Activated T-cell treated with anti-CD3 and anti-CD28 coated beads, Interleukin-2, amount 50 U/mL, for 4 hours (primary cell): ENCODE measurements at regions not wholly inside any gene's neighbourhood (a gene's known extent, or its start where the extent isn't known, plus 50 kb on each side); places are given as distances from the start of the nearest gene placed in this dataset.

Source experiments
- ATAC-seq, 2 donors: fragments of 200-7000 bp; cut with Tn5 transposase; one replicate each; pipeline ENCODE4 v1.10.0; 2021
- DNase-seq: peaks from one replicate; pipeline ENCODE4 v3.0.0-alpha.2; 2020
- H3K27me3 Mint-ChIP-seq: one replicate; pipeline ENCODE4 v1.8.0; 2021; ENCODE audit warnings: low read depth, mixed read lengths
- H3K36me3 Mint-ChIP-seq: one replicate; pipeline ENCODE4 v1.8.0; 2022; ENCODE audit warnings: mixed read lengths; ENCODE audit not compliant: insufficient read depth
- H3K4me1 Mint-ChIP-seq: one replicate; pipeline ENCODE4 v1.8.0; 2021; ENCODE audit warnings: low read depth, mixed read lengths
- H3K4me3 Mint-ChIP-seq: one replicate; pipeline ENCODE4 v1.8.0; 2021; ENCODE audit warnings: mild to moderate bottlenecking, moderate library complexity, mixed read lengths
- H3K9me3 Mint-ChIP-seq: one replicate; pipeline ENCODE4 v1.8.0; 2021; ENCODE audit warnings: mixed read lengths

GRCh38 chr1:80769208-80769750, 1031.5 kb upstream of the ADGRL2 start:
- no peaks in the 10 kb centered on the region for H3K27me3 Mint-ChIP-seq
- H3K4me1 Mint-ChIP-seq = no peaks in the 10 kb centered on the region
- no peaks in the 10 kb centered on the region for H3K36me3 Mint-ChIP-seq
- H3K9me3 Mint-ChIP-seq = no peaks in the 10 kb centered on the region
- H3K4me3 Mint-ChIP-seq = no peak overlapping the region
- no peak for ATAC-seq
- no peak for DNase-seq

DNA sequence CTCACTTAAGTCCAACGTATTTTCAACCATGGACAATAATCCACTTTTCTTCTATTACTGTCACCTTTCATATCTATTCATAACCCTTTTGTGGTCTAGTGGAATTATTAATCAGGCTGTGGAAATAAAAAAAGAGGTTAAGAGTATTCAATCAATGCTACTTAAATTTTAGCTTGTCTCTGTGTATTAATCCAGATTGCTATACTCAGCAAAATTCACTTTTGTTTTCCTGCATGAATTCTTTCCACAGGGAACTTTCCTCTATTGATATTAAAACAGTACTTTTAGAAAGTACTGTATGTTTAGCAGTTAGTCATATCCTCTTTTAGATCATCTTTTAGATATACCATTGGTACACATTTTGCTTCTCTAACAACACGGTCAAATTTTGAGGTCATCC, 1033.0 kb upstream of the ADGRL2 start:
- Mint-ChIP-seq H3K27me3 (no peaks in the 10 kb centered on the region), H3K36me3 (no peaks in the 10 kb centered on the region), H3K9me3 (no peaks in the 10 kb centered on the region), H3K4me1 (no peaks in the 10 kb centered on the region), H3K4me3 (no peak overlapping the region)
- DNase-seq = no peak
- no peak for ATAC-seq

DNA sequence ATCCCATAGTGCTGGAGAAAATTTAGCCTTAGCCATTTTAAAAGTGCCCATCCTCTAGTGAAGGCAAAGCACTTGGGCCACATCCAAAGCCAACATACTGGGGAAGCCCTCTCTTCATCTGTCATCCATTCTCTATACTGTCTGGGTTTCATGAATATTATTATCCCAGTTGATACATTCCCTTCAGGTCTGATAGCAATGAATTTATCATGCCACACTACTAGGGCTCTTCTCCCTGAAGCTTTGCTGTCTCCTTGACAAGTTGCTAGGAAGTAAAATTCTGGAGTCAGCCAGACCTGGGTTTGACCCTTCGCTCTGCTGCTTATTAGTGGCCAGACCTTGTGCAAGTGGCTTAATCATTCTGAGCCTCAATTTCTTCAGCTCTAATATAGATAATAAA, 1041.4 kb upstream of the ADGRL2 start:
- Mint-ChIP-seq H3K27me3 (no peaks in the 10 kb centered on the region), H3K4me1 (no peaks in the 10 kb centered on the region), H3K4me3 (no peak overlapping the region), H3K36me3 (no peaks in the 10 kb centered on the region), H3K9me3 (peaks cover 12% of the 10 kb centered on the region)
- no peak for DNase-seq
- no peak for ATAC-seq

GRCh38 chr1:80755944-80756343, 1044.8 kb upstream of the ADGRL2 start:
- ATAC-seq (no peak), DNase-seq (no peak)
- Mint-ChIP-seq H3K4me1 (no peaks in the 10 kb centered on the region), H3K4me3 (no peak overlapping the region), H3K9me3 (peaks cover 24% of the 10 kb centered on the region), H3K27me3 (no peaks in the 10 kb centered on the region), H3K36me3 (no peaks in the 10 kb centered on the region)

- DNase-seq (no peak), ATAC-seq (no peak)
- no peaks in the 10 kb centered on the region for H3K4me1 Mint-ChIP-seq
Measured at GRCh38 chr1:80751204-80751603, 1049.5 kb upstream of the ADGRL2 start.

GRCh38 chr1:80731241-80731894, 1069.4 kb upstream of the ADGRL2 start:
- Mint-ChIP-seq H3K4me3 (no peak overlapping the region), H3K27me3 (no peaks in the 10 kb centered on the region), H3K36me3 (no peaks in the 10 kb centered on the region), H3K4me1 (no peaks in the 10 kb centered on the region), H3K9me3 (peaks cover 13% of the 10 kb centered on the region)
- ATAC-seq (no peak), DNase-seq (no peak)

More at GRCh38 chr1:80751204-80751603, 1049.5 kb upstream of the ADGRL2 start:
- Mint-ChIP-seq H3K9me3 (peaks cover 33% of the 10 kb centered on the region), H3K27me3 (no peaks in the 10 kb centered on the region), H3K4me3 (no peak overlapping the region), H3K36me3 (no peaks in the 10 kb centered on the region)

DNA sequence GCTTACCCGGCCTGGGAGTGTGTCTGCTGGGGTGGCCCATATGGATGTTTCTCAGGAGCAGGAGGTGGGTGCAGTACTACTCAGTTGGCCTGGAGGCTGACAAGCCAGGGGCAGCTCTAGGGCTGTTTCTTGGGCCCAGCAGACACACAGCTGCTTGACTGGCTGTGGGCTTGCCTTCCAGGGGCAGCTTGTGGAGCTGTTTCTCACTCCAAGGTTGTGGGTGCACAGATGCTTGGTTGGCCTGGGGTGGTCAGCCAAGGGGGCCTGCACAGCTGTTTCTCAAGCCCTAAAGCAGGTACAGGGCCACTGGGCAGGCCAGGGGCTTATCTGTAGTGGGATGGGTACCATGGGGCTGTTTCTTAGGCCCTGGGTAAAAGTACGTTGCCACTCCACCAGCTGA, 1078.1 kb upstream of the ADGRL2 start:
- Mint-ChIP-seq H3K4me3 (no peak overlapping the region), H3K36me3 (no peaks in the 10 kb centered on the region), H3K9me3 (peaks cover 8% of the 10 kb centered on the region), H3K27me3 (no peaks in the 10 kb centered on the region), H3K4me1 (no peaks in the 10 kb centered on the region)
- DNase-seq = no peak
- no peak for ATAC-seq

- no peak overlapping the region for H3K4me3 Mint-ChIP-seq
- H3K36me3 Mint-ChIP-seq = no peaks in the 10 kb centered on the region
- DNase-seq (no peak), ATAC-seq (no peak)
- H3K4me1 Mint-ChIP-seq = no peaks in the 10 kb centered on the region
- H3K27me3 Mint-ChIP-seq = no peaks in the 10 kb centered on the region
- H3K9me3 Mint-ChIP-seq = no peaks in the 10 kb centered on the region
Measured at GRCh38 chr1:80706526-80706925, 1094.2 kb upstream of the ADGRL2 start.

DNA sequence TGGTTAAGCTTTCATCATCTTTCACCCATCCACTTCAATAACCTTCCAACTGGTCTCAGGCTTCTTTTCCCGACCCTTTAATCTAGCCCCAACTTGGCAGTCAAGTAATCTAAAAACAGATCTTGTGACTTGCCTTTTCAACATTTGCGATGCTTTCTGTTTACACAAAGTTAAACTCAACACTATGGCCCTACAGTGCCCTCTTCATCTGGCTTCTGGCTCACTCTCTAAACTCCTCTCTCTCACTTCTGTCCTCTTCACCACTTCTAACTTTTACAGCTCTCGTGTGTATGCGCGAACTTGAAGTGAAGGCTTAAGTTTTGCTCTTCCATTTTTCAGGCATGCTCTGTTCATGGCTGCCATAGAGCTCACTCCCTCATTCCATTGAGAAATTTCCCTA, 1122.3 kb upstream of the ADGRL2 start:
- DNase-seq = no peak
- ATAC-seq = no peak
- peaks cover 5% of the 10 kb centered on the region for H3K9me3 Mint-ChIP-seq
- no peaks in the 10 kb centered on the region for H3K4me1 Mint-ChIP-seq
- no peaks in the 10 kb centered on the region for H3K27me3 Mint-ChIP-seq
- H3K36me3 Mint-ChIP-seq = no peaks in the 10 kb centered on the region
- no peak overlapping the region for H3K4me3 Mint-ChIP-seq

DNA sequence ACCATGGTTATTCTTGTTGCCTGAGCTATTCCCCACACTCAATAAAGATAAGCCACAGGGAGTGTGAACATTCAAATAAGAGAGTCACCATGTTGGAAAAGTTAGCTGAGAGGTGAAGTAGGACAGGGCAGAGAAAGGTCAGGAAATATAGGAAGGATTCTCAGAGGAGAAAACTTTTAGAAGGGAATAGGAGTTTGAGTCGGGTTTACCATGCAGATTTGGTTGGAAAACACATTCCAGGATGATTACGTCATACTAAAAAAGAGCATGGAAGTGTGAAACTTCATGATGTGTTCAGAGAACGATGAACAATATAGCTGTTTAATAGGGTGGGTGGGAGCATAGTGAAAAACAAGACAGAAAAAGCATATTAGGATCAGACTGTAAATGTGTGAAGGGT, 1125.3 kb upstream of the ADGRL2 start:
- no peaks in the 10 kb centered on the region for H3K27me3 Mint-ChIP-seq
- ATAC-seq = no peak
- H3K4me1 Mint-ChIP-seq = no peaks in the 10 kb centered on the region
- no peak for DNase-seq
- H3K9me3 Mint-ChIP-seq = peaks cover 5% of the 10 kb centered on the region
- no peaks in the 10 kb centered on the region for H3K36me3 Mint-ChIP-seq
- no peak overlapping the region for H3K4me3 Mint-ChIP-seq

GRCh38 chr1:80673935-80674597, 1126.7 kb upstream of the ADGRL2 start:
- H3K9me3 Mint-ChIP-seq = peaks cover 5% of the 10 kb centered on the region
- no peak for DNase-seq
- H3K27me3 Mint-ChIP-seq = no peaks in the 10 kb centered on the region
- H3K36me3 Mint-ChIP-seq = no peaks in the 10 kb centered on the region
- no peaks in the 10 kb centered on the region for H3K4me1 Mint-ChIP-seq
- no peak for ATAC-seq
- no peak overlapping the region for H3K4me3 Mint-ChIP-seq

- no peak for ATAC-seq
- Mint-ChIP-seq H3K36me3 (no peaks in the 10 kb centered on the region), H3K4me3 (no peak overlapping the region), H3K27me3 (no peaks in the 10 kb centered on the region), H3K4me1 (no peaks in the 10 kb centered on the region), H3K9me3 (peaks cover 4% of the 10 kb centered on the region)
- DNase-seq = no peak
Measured at GRCh38 chr1:80668372-80668771, 1132.4 kb upstream of the ADGRL2 start.

- H3K36me3 Mint-ChIP-seq = no peaks in the 10 kb centered on the region
- H3K9me3 Mint-ChIP-seq = peaks cover 7% of the 10 kb centered on the region
- ATAC-seq (no peak), DNase-seq (no peak)
- H3K4me3 Mint-ChIP-seq = no peak overlapping the region
- no peaks in the 10 kb centered on the region for H3K4me1 Mint-ChIP-seq
- H3K27me3 Mint-ChIP-seq = no peaks in the 10 kb centered on the region
Measured at GRCh38 chr1:80666073-80666472, 1134.7 kb upstream of the ADGRL2 start.

DNA sequence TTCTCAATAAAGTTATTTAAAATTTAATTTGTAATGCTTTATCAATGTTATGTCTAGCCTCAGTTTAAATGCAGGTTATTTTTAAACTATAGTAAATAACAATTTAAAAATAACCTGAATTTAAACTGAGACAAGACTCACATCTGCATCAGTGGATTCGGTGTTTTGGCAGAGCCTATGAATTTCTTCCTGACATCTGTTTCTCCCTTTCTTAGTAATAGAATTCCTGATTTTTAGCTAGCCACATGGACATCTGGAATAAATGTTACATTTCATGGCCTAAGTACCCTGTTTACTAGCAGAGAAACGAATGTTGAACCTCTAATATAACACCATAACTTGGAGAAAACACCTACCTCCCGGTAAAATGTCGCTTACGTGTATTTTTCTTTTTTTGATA, 1141.6 kb upstream of the ADGRL2 start:
- H3K27me3 Mint-ChIP-seq = no peaks in the 10 kb centered on the region
- H3K9me3 Mint-ChIP-seq = peaks cover 7% of the 10 kb centered on the region
- no peaks in the 10 kb centered on the region for H3K4me1 Mint-ChIP-seq
- no peak overlapping the region for H3K4me3 Mint-ChIP-seq
- H3K36me3 Mint-ChIP-seq = no peaks in the 10 kb centered on the region
- ATAC-seq (no peak), DNase-seq (no peak)

DNA sequence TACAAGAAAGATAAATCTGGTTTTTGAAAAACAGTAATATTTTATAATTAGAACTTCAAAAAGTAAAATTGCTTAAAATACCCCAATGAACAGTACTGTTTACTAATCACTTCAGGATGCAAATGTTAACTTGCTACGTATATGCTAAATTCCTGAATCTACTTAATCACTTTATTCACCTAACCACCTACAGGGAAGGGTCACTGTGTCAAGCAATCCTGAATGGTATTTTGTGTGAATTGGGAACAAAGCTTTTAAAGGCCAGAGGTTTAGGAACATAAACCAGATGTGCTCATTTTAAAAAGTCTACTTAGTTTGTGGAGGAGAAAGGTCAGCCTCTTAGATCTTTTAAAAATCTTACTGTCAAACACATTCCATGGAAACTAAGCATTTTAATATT, 1143.0 kb upstream of the ADGRL2 start:
- no peaks in the 10 kb centered on the region for H3K27me3 Mint-ChIP-seq
- no peak for ATAC-seq
- no peak for DNase-seq
- no peak overlapping the region for H3K4me3 Mint-ChIP-seq
- no peaks in the 10 kb centered on the region for H3K36me3 Mint-ChIP-seq
- peaks cover 7% of the 10 kb centered on the region for H3K9me3 Mint-ChIP-seq
- no peaks in the 10 kb centered on the region for H3K4me1 Mint-ChIP-seq
